Panc1 (cell line): ENCODE measurements at regions not wholly inside any gene's neighbourhood (a gene's known extent, or its start where the extent isn't known, plus 50 kb on each side); places are given as distances from the start of the nearest gene placed in this dataset.

Experiments used
- POLR2AphosphoS5 ChIP-seq: IDR thresholded peaks from 2 replicates; pipeline ENCODE4 v1.6.1; 2012; ENCODE audit warnings: mild to moderate bottlenecking, low read depth, low read length, moderate library complexity
- SIN3A ChIP-seq: IDR thresholded peaks from 2 replicates; pipeline ENCODE4 v1.6.1; 2012; ENCODE audit warnings: low read depth, mild to moderate bottlenecking, low read length, moderate library complexity, borderline replicate concordance; ENCODE audit not compliant: insufficient read depth
- TCF7L2 ChIP-seq: IDR thresholded peaks from 2 replicates; pipeline ENCODE4 v1.6.1; 2011; ENCODE audit warnings: mild to moderate bottlenecking, low read depth, low read length, inconsistent platforms
- TF ChIP-seq, protein P1 (sequence below): fragments of 450-650 bp; IDR thresholded peaks from 2 replicates; pipeline ENCODE4 v1.5.1; 2017; ENCODE audit warnings: mild to moderate bottlenecking
- TF ChIP-seq, protein P2 (sequence below), 2 experiments: IDR thresholded peaks; 2 replicates each; pipeline ENCODE4 v1.6.1; 2011 to 2012; ENCODE audit warnings: low read depth in 2 of 2, control low read depth in 1 of 2, low read length in 1 of 2, mild to moderate bottlenecking in 1 of 2, moderate library complexity in 1 of 2; ENCODE audit not compliant: insufficient read depth in 1 of 2

DNA sequence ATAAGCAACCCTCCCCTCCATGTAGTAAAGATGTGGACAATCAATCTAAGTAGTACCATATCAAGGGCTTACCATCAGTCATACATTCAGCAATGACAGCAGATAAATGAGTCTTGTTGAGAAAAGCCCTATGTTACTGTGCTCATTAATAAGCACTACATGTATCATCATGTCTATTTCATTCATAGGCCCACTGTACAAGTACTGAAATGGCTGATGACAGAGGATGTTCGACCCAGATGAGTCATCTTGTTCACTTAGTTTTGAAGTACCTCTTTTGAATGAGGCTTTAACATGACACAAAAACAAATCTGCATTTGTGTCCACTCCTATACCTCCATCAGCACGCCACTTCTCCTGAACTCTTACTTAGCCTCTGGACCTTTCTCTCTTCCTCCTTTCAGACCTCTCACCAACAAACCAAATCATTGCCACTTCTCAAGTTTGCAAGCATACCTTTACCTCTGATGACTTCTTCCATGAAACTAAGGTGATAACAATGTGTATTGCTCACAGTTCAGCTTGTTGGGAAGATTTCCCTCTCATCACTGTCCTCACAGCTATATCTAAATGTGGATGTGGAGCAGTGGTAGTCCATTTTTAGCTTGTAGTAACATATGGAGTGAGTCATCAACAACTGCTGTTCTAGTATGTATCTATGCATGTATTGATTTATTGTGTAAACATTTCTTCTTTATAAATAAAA, 921.0 kb upstream of the SLC39A10 start:
- TF ChIP-seq, protein P1, sequence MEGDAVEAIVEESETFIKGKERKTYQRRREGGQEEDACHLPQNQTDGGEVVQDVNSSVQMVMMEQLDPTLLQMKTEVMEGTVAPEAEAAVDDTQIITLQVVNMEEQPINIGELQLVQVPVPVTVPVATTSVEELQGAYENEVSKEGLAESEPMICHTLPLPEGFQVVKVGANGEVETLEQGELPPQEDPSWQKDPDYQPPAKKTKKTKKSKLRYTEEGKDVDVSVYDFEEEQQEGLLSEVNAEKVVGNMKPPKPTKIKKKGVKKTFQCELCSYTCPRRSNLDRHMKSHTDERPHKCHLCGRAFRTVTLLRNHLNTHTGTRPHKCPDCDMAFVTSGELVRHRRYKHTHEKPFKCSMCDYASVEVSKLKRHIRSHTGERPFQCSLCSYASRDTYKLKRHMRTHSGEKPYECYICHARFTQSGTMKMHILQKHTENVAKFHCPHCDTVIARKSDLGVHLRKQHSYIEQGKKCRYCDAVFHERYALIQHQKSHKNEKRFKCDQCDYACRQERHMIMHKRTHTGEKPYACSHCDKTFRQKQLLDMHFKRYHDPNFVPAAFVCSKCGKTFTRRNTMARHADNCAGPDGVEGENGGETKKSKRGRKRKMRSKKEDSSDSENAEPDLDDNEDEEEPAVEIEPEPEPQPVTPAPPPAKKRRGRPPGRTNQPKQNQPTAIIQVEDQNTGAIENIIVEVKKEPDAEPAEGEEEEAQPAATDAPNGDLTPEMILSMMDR, result no peak
- TF ChIP-seq, protein P2, sequence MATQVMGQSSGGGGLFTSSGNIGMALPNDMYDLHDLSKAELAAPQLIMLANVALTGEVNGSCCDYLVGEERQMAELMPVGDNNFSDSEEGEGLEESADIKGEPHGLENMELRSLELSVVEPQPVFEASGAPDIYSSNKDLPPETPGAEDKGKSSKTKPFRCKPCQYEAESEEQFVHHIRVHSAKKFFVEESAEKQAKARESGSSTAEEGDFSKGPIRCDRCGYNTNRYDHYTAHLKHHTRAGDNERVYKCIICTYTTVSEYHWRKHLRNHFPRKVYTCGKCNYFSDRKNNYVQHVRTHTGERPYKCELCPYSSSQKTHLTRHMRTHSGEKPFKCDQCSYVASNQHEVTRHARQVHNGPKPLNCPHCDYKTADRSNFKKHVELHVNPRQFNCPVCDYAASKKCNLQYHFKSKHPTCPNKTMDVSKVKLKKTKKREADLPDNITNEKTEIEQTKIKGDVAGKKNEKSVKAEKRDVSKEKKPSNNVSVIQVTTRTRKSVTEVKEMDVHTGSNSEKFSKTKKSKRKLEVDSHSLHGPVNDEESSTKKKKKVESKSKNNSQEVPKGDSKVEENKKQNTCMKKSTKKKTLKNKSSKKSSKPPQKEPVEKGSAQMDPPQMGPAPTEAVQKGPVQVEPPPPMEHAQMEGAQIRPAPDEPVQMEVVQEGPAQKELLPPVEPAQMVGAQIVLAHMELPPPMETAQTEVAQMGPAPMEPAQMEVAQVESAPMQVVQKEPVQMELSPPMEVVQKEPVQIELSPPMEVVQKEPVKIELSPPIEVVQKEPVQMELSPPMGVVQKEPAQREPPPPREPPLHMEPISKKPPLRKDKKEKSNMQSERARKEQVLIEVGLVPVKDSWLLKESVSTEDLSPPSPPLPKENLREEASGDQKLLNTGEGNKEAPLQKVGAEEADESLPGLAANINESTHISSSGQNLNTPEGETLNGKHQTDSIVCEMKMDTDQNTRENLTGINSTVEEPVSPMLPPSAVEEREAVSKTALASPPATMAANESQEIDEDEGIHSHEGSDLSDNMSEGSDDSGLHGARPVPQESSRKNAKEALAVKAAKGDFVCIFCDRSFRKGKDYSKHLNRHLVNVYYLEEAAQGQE (IDR thresholded peaks at IDR 0.05; ENCODE audit: insufficient read depth in 1 of 2, low read depth in 2 of 2, low read length in 1 of 2), result no peak
- TF ChIP-seq SIN3A, result no peak
- no peak for TF ChIP-seq POLR2AphosphoS5
- no peak for TF ChIP-seq TCF7L2
